K562 (cell line): ENCODE measurements at regions not wholly inside any gene's neighbourhood (a gene's known extent, or its start where the extent isn't known, plus 50 kb on each side); places are given as distances from the start of the nearest gene placed in this dataset.

Experiments used
- ATAC-seq: fragments of 200-7000 bp; cut with Tn5 transposase; 3 replicates; pipeline ENCODE4 v1.9.1; 2020; ENCODE audit warnings: moderate library complexity
- BruUV-seq: library from RNA; stranded (reverse); fragments of 400-500 nt; replicated peaks from 2 replicates; lab custom pipeline; 2021; lab: Mats Ljungman, UMichigan
- CTCF ChIA-PET: fragments of 300-600 bp; formaldehyde crosslinking; extraction: SDS; loops from one replicate; lab custom pipeline; 2021; ENCODE audit warnings: low intra/inter-chr PET ratio; lab: Yijun Ruan, JAX
- POLR2A ChIA-PET: fragments of 300-600, 350-650 bp; sonication (Branson Sonifier 250); formaldehyde crosslinking; extraction: SDS; loops from one replicate; lab custom pipeline; 2021; ENCODE audit warnings: antibody characterized with exemption, inconsistent platforms; lab: Yijun Ruan, JAX
- DNase-seq, 4 experiments: peaks; one replicate each; pipeline versions ENCODE4 v3.0.0 to v3.0.0-alpha.2; 2011 to 2018; ENCODE audit warnings: low spot score in 3 of 4, mixed read lengths in 3 of 4; ENCODE audit errors: extremely low read depth in 1 of 4
- FAIRE-seq: peaks from 2 replicates; lab custom pipeline; 2011; peaks lifted over from hg19 to GRCh38; lab: Jason Lieb, UNC
- H2AFZ ChIP-seq: 2 replicates; pipeline ENCODE4 v1.6.0; 2011; ENCODE audit warnings: low read depth, low read length, control low read depth, inconsistent platforms
- H3K27ac ChIP-seq: fragments of 200-600 bp; 3 replicates; pipeline ENCODE4 v1.8.0; 2011; ENCODE audit warnings: low read depth, mild to moderate bottlenecking, control low read depth, inconsistent platforms, low read length, moderate library complexity, mixed read lengths; ENCODE audit errors: extremely low read depth
- H3K27me3 ChIP-seq, 2 experiments: fragments of 300-600 bp in 1 of 2; 2 replicates in 1 of 2; 3 replicates in 1 of 2; pipeline versions ENCODE4 v1.6.0 to v1.8.0; 2011; ENCODE audit warnings: inconsistent platforms in 2 of 2, low read length in 2 of 2, mild to moderate bottlenecking in 1 of 2, mixed read lengths in 1 of 2, moderate library complexity in 1 of 2; ENCODE audit not compliant: control insufficient read depth in 2 of 2, insufficient read depth in 2 of 2
- H3K36me3 ChIP-seq: fragments of 300-600 bp; 3 replicates; pipeline ENCODE4 v1.8.0; 2011; ENCODE audit warnings: mild to moderate bottlenecking, low read length, inconsistent platforms; ENCODE audit not compliant: control insufficient read depth, insufficient read depth
- H3K4me1 ChIP-seq, 2 experiments: fragments of 200-600 bp in 1 of 2; replicated peaks in 1 of 2; 2 replicates in 1 of 2; 3 replicates in 1 of 2; pipeline versions ENCODE4 v1.5.1 to v1.8.0; 2011; ENCODE audit warnings: inconsistent platforms in 2 of 2, low read length in 2 of 2, mild to moderate bottlenecking in 1 of 2, mixed read lengths in 1 of 2, moderate library complexity in 1 of 2; ENCODE audit not compliant: control insufficient read depth in 2 of 2, insufficient read depth in 2 of 2
- H3K4me2 ChIP-seq: 2 replicates; pipeline ENCODE4 v1.6.1; 2011; ENCODE audit warnings: low read length, control low read depth, inconsistent platforms, mixed read lengths; ENCODE audit not compliant: insufficient read depth
- H3K4me3 ChIP-seq: fragments of 200-600 bp; sonication (generic), shearing (Covaris generic); 2 replicates; pipeline ENCODE4 v1.5.1; 2016; ENCODE audit warnings: control low read depth, inconsistent platforms
- H3K79me2 ChIP-seq: fragments of 200-600 bp; 3 replicates; pipeline ENCODE4 v1.8.0; 2011; ENCODE audit warnings: low read length, inconsistent platforms; ENCODE audit not compliant: control insufficient read depth, insufficient read depth
- H3K9ac ChIP-seq, 2 experiments: 2 replicates each; pipeline versions ENCODE4 v1.6.0 to v1.6.1; 2011; ENCODE audit warnings: low read depth in 2 of 2, low read length in 2 of 2, control low read depth in 1 of 2, inconsistent platforms in 1 of 2, mild to moderate bottlenecking in 1 of 2, mixed read lengths in 1 of 2; ENCODE audit not compliant: insufficient read depth in 1 of 2
- H3K9me1 ChIP-seq: one replicate; pipeline ENCODE4 v1.6.0; 2011; ENCODE audit warnings: inconsistent platforms, mild to moderate bottlenecking, low read length, moderate library complexity; ENCODE audit not compliant: control insufficient read depth, insufficient read depth
- H3K9me3 ChIP-seq: replicated peaks from 2 replicates; pipeline ENCODE4 v1.5.1; 2011; ENCODE audit warnings: low read depth, low read length, inconsistent platforms; ENCODE audit not compliant: control insufficient read depth, insufficient read depth
- H4K20me1 ChIP-seq: replicated peaks from 2 replicates; pipeline ENCODE4 v1.6.1; 2011; ENCODE audit warnings: low read length, inconsistent platforms, mixed read lengths; ENCODE audit not compliant: control insufficient read depth, insufficient read depth
- CHD2 ChIP-seq: IDR thresholded peaks from 2 replicates; pipeline ENCODE4 v1.6.1; 2011; ENCODE audit warnings: low read depth, low read length
- EZH2 ChIP-seq: IDR thresholded peaks from 2 replicates; pipeline ENCODE4 v1.6.1; 2012; ENCODE audit warnings: low read depth, mild to moderate bottlenecking, inconsistent platforms, low read length, borderline replicate concordance
- HNRNPL ChIP-seq: fragments of 200-400 bp; formaldehyde crosslinking; IDR thresholded peaks from 2 replicates; pipeline ENCODE4 v1.6.1; 2017; ENCODE audit warnings: low read depth, mild to moderate bottlenecking, low read length
- KLF10 ChIP-seq: fragments of 250-450 bp; sonication (Bioruptor Pico); IDR thresholded peaks from 2 replicates; pipeline ENCODE4 v1.6.1; 2021; ENCODE audit warnings: matching md5 sums
- MEF2A ChIP-seq: IDR thresholded peaks from 2 replicates; pipeline ENCODE4 v1.6.1; 2011; ENCODE audit warnings: low read depth, mild to moderate bottlenecking, low read length, moderate library complexity; ENCODE audit not compliant: control insufficient read depth
- MIER1 ChIP-seq: fragments of 450-650 bp; IDR thresholded peaks from 2 replicates; pipeline ENCODE4 v1.6.1; 2016; ENCODE audit warnings: antibody characterized with exemption, mild to moderate bottlenecking, low read depth
- PML ChIP-seq: IDR thresholded peaks from 2 replicates; pipeline ENCODE4 v1.6.1; 2012; ENCODE audit warnings: low read length, inconsistent platforms
- PTRF ChIP-seq: fragments of 450-650 bp; IDR thresholded peaks from 2 replicates; pipeline ENCODE4 v1.6.1; 2016; ENCODE audit warnings: mild to moderate bottlenecking, missing genetic modification characterization, missing compliant biosample characterization
- RBFOX2 ChIP-seq: fragments of 200-400 bp; formaldehyde crosslinking; IDR thresholded peaks from 2 replicates; pipeline ENCODE4 v1.6.1; 2017; ENCODE audit warnings: low read depth, mild to moderate bottlenecking, low read length, moderate library complexity
- SAFB2 ChIP-seq: fragments of 200-400 bp; formaldehyde crosslinking; IDR thresholded peaks from 2 replicates; pipeline ENCODE4 v1.6.1; 2018; ENCODE audit warnings: borderline replicate concordance, low read length, low read depth, moderate library complexity; ENCODE audit not compliant: severe bottlenecking
- SIN3A ChIP-seq, 2 experiments: fragments of 150-350 bp in 1 of 2; IDR thresholded peaks; 2 replicates each; pipeline ENCODE4 v1.6.1; 2011 to 2016; ENCODE audit warnings: borderline replicate concordance in 2 of 2, low read depth in 2 of 2, low read length in 2 of 2, mild to moderate bottlenecking in 2 of 2, moderate library complexity in 2 of 2; ENCODE audit not compliant: control insufficient read depth in 1 of 2
- ZC3H8 ChIP-seq: fragments of 450-650 bp; IDR thresholded peaks from 2 replicates; pipeline ENCODE4 v1.6.1; 2017
- ZNF217 ChIP-seq: sonication (generic); formaldehyde crosslinking; IDR thresholded peaks from 2 replicates; pipeline ENCODE4 v1.8.0; 2022; ENCODE audit warnings: mild to moderate bottlenecking, missing genetic modification reagents
- ZNF324 ChIP-seq: fragments of 250-450 bp; sonication (Bioruptor Pico); IDR thresholded peaks from 2 replicates; pipeline ENCODE4 v1.4.0; 2020; ENCODE audit warnings: mild to moderate bottlenecking
- in situ Hi-C: fragments of 300-500 bp; cut with MboI; formaldehyde crosslinking; loops from 4 replicates; pipeline ENCODE4 v1.15.0; 2018; ENCODE audit warnings: inconsistent platforms, mixed read lengths
- intact Hi-C: fragments of 100-400 bp; cut with micrococcal nuclease; formaldehyde crosslinking; loops from 2 replicates; pipeline ENCODE4 v1.14.2; 2022

- no peak for DNase-seq
- no peak overlapping the region for H3K9ac ChIP-seq
- no peak overlapping the region for H3K4me2 ChIP-seq
- POLR2A ChIA-PET: no interaction called here
- BruUV-seq: no TSS peak
- no peak for ATAC-seq
- H4K20me1 ChIP-seq: no peaks in the 10 kb centered on the region
- no peaks in the 10 kb centered on the region; the same call in 1 of the 2 replicates for H3K9me3 ChIP-seq
- H3K79me2 ChIP-seq: no peaks in the 10 kb centered on the region
- no peaks in the 10 kb centered on the region for H3K27me3 ChIP-seq
- H3K9me1 ChIP-seq: no peaks in the 10 kb centered on the region
- no peaks in the 10 kb centered on the region for H3K4me1 ChIP-seq
- no peak for FAIRE-seq
- CTCF ChIA-PET: no interaction called here
- in situ Hi-C loops (no loop called here), intact Hi-C loops (no loop called here)
- H2AFZ ChIP-seq: no peak overlapping the region
- H3K4me3 ChIP-seq: no peak overlapping the region
- TF ChIP-seq RBFOX2 (no peak), PTRF (no peak), CHD2 (no peak), PML (no peak), SAFB2 (no peak), ZNF324 (CRISPR knock-in tag) (no peak), SIN3A (IDR thresholded peaks at IDR 0.05; ENCODE audit: borderline replicate concordance in 2 of 2, control insufficient read depth in 1 of 2, low read depth in 2 of 2, low read length in 2 of 2) (no peak), ZC3H8 (no peak), MEF2A (no peak), KLF10 (CRISPR knock-in tag) (no peak), ZNF217 (CRISPR knock-in tag) (no peak), MIER1 (no peak), HNRNPL (no peak), EZH2 (no peak)
- H3K27ac ChIP-seq: no peak overlapping the region
- H3K36me3 ChIP-seq: no peaks in the 10 kb centered on the region
These were observed 82.8 kb upstream of the PIK3C3 start for GRCh38 chr18:41872206-41872605.
